ENCODE measurements at regions not wholly inside any gene's neighbourhood (a gene's known extent, or its start where the extent isn't known, plus 50 kb on each side); places are given as distances from the start of the nearest gene placed in this dataset.
A peak's percentile ranks its signal among the peaks of the same experiment; 100 is the strongest.

DNA sequence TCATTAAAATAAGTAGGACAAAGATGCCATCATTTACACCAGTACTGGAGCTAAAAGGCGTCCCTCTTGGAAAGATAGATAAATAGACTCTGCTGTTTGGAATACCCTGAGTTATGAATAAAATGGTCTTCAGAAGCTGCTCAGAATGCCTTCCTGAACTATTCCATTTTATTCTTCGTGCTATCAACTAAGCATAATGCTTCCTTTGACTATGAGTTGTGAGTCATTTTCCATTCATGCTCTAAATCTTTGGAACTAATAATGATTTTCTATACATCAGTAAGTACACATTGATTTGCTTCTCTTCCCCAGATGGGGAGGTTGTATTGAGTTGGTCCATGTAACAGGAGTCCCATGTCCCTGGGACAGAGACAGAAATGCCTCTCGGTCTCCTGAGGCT is 98.3 kb upstream of the PDE7B start (continued):
- TF ChIP-seq, protein P1, sequence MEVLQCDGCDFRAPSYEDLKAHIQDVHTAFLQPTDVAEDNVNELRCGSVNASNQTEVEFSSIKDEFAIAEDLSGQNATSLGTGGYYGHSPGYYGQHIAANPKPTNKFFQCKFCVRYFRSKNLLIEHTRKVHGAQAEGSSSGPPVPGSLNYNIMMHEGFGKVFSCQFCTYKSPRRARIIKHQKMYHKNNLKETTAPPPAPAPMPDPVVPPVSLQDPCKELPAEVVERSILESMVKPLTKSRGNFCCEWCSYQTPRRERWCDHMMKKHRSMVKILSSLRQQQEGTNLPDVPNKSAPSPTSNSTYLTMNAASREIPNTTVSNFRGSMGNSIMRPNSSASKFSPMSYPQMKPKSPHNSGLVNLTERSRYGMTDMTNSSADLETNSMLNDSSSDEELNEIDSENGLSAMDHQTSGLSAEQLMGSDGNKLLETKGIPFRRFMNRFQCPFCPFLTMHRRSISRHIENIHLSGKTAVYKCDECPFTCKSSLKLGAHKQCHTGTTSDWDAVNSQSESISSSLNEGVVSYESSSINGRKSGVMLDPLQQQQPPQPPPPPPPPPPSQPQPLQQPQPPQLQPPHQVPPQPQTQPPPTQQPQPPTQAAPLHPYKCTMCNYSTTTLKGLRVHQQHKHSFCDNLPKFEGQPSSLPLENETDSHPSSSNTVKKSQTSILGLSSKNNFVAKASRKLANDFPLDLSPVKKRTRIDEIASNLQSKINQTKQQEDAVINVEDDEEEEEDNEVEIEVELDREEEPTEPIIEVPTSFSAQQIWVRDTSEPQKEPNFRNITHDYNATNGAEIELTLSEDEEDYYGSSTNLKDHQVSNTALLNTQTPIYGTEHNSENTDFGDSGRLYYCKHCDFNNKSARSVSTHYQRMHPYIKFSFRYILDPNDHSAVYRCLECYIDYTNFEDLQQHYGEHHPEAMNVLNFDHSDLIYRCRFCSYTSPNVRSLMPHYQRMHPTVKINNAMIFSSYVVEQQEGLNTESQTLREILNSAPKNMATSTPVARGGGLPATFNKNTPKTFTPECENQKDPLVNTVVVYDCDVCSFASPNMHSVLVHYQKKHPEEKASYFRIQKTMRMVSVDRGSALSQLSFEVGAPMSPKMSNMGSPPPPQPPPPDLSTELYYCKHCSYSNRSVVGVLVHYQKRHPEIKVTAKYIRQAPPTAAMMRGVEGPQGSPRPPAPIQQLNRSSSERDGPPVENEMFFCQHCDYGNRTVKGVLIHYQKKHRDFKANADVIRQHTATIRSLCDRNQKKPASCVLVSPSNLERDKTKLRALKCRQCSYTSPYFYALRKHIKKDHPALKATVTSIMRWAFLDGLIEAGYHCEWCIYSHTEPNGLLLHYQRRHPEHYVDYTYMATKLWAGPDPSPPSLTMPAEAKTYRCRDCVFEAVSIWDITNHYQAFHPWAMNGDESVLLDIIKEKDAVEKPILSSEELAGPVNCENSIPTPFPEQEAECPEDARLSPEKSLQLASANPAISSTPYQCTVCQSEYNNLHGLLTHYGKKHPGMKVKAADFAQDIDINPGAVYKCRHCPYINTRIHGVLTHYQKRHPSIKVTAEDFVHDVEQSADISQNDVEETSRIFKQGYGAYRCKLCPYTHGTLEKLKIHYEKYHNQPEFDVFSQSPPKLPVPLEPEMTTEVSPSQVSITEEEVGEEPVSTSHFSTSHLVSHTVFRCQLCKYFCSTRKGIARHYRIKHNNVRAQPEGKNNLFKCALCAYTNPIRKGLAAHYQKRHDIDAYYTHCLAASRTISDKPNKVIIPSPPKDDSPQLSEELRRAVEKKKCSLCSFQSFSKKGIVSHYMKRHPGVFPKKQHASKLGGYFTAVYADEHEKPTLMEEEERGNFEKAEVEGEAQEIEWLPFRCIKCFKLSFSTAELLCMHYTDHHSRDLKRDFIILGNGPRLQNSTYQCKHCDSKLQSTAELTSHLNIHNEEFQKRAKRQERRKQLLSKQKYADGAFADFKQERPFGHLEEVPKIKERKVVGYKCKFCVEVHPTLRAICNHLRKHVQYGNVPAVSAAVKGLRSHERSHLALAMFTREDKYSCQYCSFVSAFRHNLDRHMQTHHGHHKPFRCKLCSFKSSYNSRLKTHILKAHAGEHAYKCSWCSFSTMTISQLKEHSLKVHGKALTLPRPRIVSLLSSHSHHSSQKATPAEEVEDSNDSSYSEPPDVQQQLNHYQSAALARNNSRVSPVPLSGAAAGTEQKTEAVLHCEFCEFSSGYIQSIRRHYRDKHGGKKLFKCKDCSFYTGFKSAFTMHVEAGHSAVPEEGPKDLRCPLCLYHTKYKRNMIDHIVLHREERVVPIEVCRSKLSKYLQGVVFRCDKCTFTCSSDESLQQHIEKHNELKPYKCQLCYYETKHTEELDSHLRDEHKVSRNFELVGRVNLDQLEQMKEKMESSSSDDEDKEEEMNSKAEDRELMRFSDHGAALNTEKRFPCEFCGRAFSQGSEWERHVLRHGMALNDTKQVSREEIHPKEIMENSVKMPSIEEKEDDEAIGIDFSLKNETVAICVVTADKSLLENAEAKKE (CRISPR knock-in tag; IDR thresholded peaks at IDR 0.05), result no peak
- no peak for TF ChIP-seq NANOG (IDR thresholded peaks at IDR 0.05; ENCODE audit: borderline replicate concordance)
- no peak for TF ChIP-seq STAT1 (IDR thresholded peaks at IDR 0.05; ENCODE audit: unreplicated experiment)
- TF ChIP-seq, protein P2, sequence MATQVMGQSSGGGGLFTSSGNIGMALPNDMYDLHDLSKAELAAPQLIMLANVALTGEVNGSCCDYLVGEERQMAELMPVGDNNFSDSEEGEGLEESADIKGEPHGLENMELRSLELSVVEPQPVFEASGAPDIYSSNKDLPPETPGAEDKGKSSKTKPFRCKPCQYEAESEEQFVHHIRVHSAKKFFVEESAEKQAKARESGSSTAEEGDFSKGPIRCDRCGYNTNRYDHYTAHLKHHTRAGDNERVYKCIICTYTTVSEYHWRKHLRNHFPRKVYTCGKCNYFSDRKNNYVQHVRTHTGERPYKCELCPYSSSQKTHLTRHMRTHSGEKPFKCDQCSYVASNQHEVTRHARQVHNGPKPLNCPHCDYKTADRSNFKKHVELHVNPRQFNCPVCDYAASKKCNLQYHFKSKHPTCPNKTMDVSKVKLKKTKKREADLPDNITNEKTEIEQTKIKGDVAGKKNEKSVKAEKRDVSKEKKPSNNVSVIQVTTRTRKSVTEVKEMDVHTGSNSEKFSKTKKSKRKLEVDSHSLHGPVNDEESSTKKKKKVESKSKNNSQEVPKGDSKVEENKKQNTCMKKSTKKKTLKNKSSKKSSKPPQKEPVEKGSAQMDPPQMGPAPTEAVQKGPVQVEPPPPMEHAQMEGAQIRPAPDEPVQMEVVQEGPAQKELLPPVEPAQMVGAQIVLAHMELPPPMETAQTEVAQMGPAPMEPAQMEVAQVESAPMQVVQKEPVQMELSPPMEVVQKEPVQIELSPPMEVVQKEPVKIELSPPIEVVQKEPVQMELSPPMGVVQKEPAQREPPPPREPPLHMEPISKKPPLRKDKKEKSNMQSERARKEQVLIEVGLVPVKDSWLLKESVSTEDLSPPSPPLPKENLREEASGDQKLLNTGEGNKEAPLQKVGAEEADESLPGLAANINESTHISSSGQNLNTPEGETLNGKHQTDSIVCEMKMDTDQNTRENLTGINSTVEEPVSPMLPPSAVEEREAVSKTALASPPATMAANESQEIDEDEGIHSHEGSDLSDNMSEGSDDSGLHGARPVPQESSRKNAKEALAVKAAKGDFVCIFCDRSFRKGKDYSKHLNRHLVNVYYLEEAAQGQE (IDR thresholded peaks at IDR 0.05; ENCODE audit: unreplicated experiment), result no peak

DNA sequence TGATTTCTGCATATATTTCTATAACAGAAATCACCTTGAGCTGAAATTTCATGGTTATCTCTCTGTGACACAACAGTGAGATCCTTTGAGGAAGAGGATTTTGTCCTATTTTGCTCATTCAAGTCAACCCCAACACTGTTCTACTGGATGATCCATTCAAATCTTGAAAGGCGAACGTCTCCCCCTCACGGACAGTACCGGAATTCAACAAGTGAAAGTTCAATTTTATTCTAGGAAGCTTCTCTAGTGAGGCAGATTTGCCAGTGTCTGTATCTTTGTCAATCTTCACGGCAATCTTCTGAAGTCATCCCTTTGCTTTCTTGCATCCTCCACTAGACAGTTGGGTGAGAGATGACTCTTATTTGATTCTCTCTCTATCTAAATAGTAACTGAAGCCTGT is 91.7 kb upstream of the PDE7B start:
- H3K27me3 Mint-ChIP-seq (ENCODE audit: insufficient read depth, low read depth, poor library complexity), result no peaks in the 10 kb centered on the region
- no peaks in the 10 kb centered on the region for H3K9me2 ChIP-seq (ENCODE audit: insufficient read depth)
- H3K4me3 Mint-ChIP-seq, result no peak overlapping the region
- H4K20me1 ChIP-seq (replicated peaks; ENCODE audit: insufficient read depth), result no peaks in the 10 kb centered on the region
- H3K4me1 Mint-ChIP-seq, result no peaks in the 10 kb centered on the region
- H2AFZ ChIP-seq, result no peak overlapping the region
- peaks cover 7% of the 10 kb centered on the region; the same call in 1 of the 3 replicates for H3K36me3 Mint-ChIP-seq (ENCODE audit: low read depth)
- no peak overlapping the region for H3K27ac ChIP-seq (ENCODE audit: low read depth)
- no peaks in the 10 kb centered on the region for H3K27me3 ChIP-seq (ENCODE audit: insufficient read depth)
- no peaks in the 10 kb centered on the region for H3F3A ChIP-seq (replicated peaks; ENCODE audit: low read depth)
- no peaks in the 10 kb centered on the region for H3K4me1 ChIP-seq (ENCODE audit: insufficient read depth)
- H3K4me3 ChIP-seq, result no peak overlapping the region
- ATAC-seq, result peak; percentile 53
- H3K4me2 ChIP-seq, result no peak overlapping the region
- no peaks in the 10 kb centered on the region for H3K79me2 ChIP-seq (replicated peaks; ENCODE audit: insufficient read depth)
- H3K9me3 Mint-ChIP-seq, result peaks cover 13% of the 10 kb centered on the region; the same call in 2 of the 3 replicates
- H3K36me3 ChIP-seq (ENCODE audit: insufficient read depth), result no peaks in the 10 kb centered on the region
- no peak overlapping the region for H3K27ac Mint-ChIP-seq
- peak; percentile 64 for DNase-seq (ENCODE audit: low spot score)
- TF ChIP-seq, protein P1 (CRISPR knock-in tag; IDR thresholded peaks at IDR 0.05), result no peak

All from GM23338 (cell line).